GM06990 (cell line): ENCODE measurements at regions not wholly inside any gene's neighbourhood (a gene's known extent, or its start where the extent isn't known, plus 50 kb on each side); places are given as distances from the start of the nearest gene placed in this dataset.

Source experiments
- DNase-seq: peaks from one replicate; pipeline ENCODE4 v3.0.0-alpha.2; 2011; ENCODE audit not compliant: insufficient read length; ENCODE audit errors: extremely low read depth
- H3K27me3 ChIP-seq: replicated peaks from 2 replicates; pipeline ENCODE4 v1.6.0; 2011; ENCODE audit warnings: low read length; ENCODE audit not compliant: control insufficient read depth, insufficient read depth
- H3K36me3 ChIP-seq: 2 replicates; pipeline ENCODE4 v1.5.1; 2011; ENCODE audit warnings: low read length; ENCODE audit not compliant: control insufficient read depth, insufficient read depth
- H3K4me3 ChIP-seq: replicated peaks from 2 replicates; pipeline ENCODE4 v1.5.1; 2011; ENCODE audit warnings: low read depth, mild to moderate bottlenecking, control low read depth, low read length
- CTCF ChIP-seq: IDR thresholded peaks from 2 replicates; pipeline ENCODE4 v1.5.1; 2011; ENCODE audit warnings: low read length, control low read depth, mild to moderate bottlenecking, inconsistent platforms; ENCODE audit not compliant: insufficient read depth, poor library complexity, severe bottlenecking

DNA sequence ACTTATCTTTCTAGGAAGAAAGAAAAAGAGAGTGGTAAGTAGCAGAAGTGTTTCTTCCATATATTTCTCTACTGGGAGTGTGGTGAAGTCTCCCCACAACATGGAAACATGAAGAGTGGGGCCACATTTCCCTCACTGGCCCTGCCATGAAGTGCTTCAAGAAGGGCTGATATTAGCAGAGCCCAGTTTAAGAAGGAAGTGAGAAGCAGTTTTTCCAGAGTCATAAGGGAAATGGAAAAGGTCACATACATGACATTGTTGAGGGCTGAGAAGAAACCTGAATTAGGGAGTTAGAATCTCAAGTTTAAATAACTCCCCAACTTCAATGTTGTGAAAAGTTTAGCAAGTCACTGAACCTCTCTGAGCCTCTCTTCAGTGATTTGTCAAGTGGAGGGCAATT lies 171.9 kb upstream of the RBPJ start:
- TF ChIP-seq CTCF: no peak
- Histone ChIP-seq H3K4me3 (no peak overlapping the region), H3K36me3 (no peaks in the 10 kb centered on the region), H3K27me3 (no peaks in the 10 kb centered on the region)
- DNase-seq: no peak

GRCh38 chr4:26150948-26151347 lies 169.9 kb upstream of the RBPJ start:
- no peaks in the 10 kb centered on the region for H3K36me3 ChIP-seq
- H3K4me3 ChIP-seq: no peak overlapping the region
- H3K27me3 ChIP-seq: no peaks in the 10 kb centered on the region
- no peak for TF ChIP-seq CTCF
- no peak for DNase-seq

DNA sequence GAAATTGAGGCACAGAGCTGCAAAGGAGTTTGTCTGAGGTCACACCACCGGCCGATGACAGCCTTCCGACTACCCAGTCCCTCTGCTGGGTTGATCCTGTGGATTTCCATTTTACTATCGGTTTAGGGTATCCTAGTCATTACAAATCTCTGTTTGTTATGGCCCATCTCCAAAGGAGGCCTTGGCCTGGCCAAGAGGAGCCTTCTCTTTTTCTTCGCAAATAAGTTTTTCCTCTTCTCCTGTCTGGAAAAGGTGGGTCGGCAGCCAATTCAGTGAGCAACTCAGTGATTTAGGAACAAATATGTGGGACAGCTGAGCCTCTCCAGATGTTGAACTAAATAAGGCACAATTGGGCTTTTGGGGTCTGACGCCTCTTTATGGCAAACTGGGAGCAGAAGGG lies 169.2 kb upstream of the RBPJ start:
- Histone ChIP-seq H3K4me3 (no peak overlapping the region), H3K27me3 (no peaks in the 10 kb centered on the region), H3K36me3 (no peaks in the 10 kb centered on the region)
- no peak for TF ChIP-seq CTCF
- DNase-seq: no peak

GRCh38 chr4:26152056-26152455 lies 168.8 kb upstream of the RBPJ start:
- no peak for DNase-seq
- no peak overlapping the region for H3K4me3 ChIP-seq
- no peaks in the 10 kb centered on the region for H3K27me3 ChIP-seq
- H3K36me3 ChIP-seq: no peaks in the 10 kb centered on the region
- no peak for TF ChIP-seq CTCF

- Histone ChIP-seq H3K36me3 (no peaks in the 10 kb centered on the region), H3K27me3 (no peaks in the 10 kb centered on the region), H3K4me3 (no peak overlapping the region)
- no peak for TF ChIP-seq CTCF
- no peak for DNase-seq
Observed at GRCh38 chr4:26157541-26157940, 163.3 kb upstream of the RBPJ start.

- no peak overlapping the region for H3K4me3 ChIP-seq
- H3K36me3 ChIP-seq: no peaks in the 10 kb centered on the region
- DNase-seq: no peak
- H3K27me3 ChIP-seq: no peaks in the 10 kb centered on the region
- no peak for TF ChIP-seq CTCF
Observed at GRCh38 chr4:26160591-26160990, 160.2 kb upstream of the RBPJ start.
